ENCODE measurements at regions not wholly inside any gene's neighbourhood (a gene's known extent, or its start where the extent isn't known, plus 50 kb on each side); places are given as distances from the start of the nearest gene placed in this dataset.

- H3K27me3 ChIP-seq (ENCODE audit: control insufficient read depth, extremely low read depth, insufficient read depth, low read length) = no peaks in the 10 kb centered on the region
- dilution Hi-C loops (cut with MboI; ENCODE audit: extremely low pct_ligation_motif_present, low sequenced_read_pairs) = no loop called here
- H3K4me3 ChIP-seq (ENCODE audit: control insufficient read depth in 2 of 3, extremely low read depth in 1 of 3, insufficient read depth in 2 of 3, low read depth in 1 of 3, low read length in 3 of 3) = no peak overlapping the region
- no peaks in the 10 kb centered on the region for H4K20me1 ChIP-seq (ENCODE audit: control insufficient read depth, extremely low read depth, insufficient read depth, low read length)
- no peak overlapping the region for H3K4me2 ChIP-seq (ENCODE audit: control insufficient read depth, extremely low read depth, insufficient read depth, low read depth, low read length)
- H3K36me3 ChIP-seq (ENCODE audit: control insufficient read depth in 2 of 2, extremely low read depth in 1 of 2, insufficient read depth in 2 of 2, low read length in 2 of 2) = no peaks in the 10 kb centered on the region
- H3K27ac ChIP-seq (ENCODE audit: control insufficient read depth, insufficient read depth, low read length) = no peak overlapping the region
- H3K79me2 ChIP-seq (ENCODE audit: control insufficient read depth, insufficient read depth, low read length) = no peaks in the 10 kb centered on the region
- no peak overlapping the region for H3K9ac ChIP-seq (ENCODE audit: control insufficient read depth, extremely low read depth, insufficient read depth, low read length)
- DNase-seq (ENCODE audit: low read depth, low spot score) (no peak), FAIRE-seq (no peak)
- H2AFZ ChIP-seq (ENCODE audit: control insufficient read depth, low read length) = no peak overlapping the region
- no peaks in the 10 kb centered on the region for H3K9me3 ChIP-seq (ENCODE audit: control insufficient read depth, low read depth, low read length)
- TF ChIP-seq EZH2 (IDR thresholded peaks at IDR 0.05; ENCODE audit: low read length) (no peak), CTCF (optimal IDR thresholded peaks at IDR 0.05 in 1 of 3, IDR thresholded peaks at IDR 0.05 in 1 of 3, conservative IDR thresholded peaks at IDR 0.05 in 1 of 3; ENCODE audit: extremely low read depth in 1 of 3, insufficient read depth in 2 of 3, low read length in 3 of 3) (no peak)
- no peaks in the 10 kb centered on the region for H3K9me1 ChIP-seq (ENCODE audit: control insufficient read depth, extremely low read depth, insufficient read depth, low read length)
- no peaks in the 10 kb centered on the region for H3K4me1 ChIP-seq (ENCODE audit: control insufficient read depth, extremely low read depth, insufficient read depth, low read length)
Measured at GRCh38 chr17:52390422-52390821, 231.9 kb upstream of the CA10 start.

GRCh38 chr17:52389632-52390031, 231.1 kb upstream of the CA10 start:
- Histone ChIP-seq H3K9me1 (ENCODE audit: control insufficient read depth, extremely low read depth, insufficient read depth, low read length) (no peaks in the 10 kb centered on the region), H2AFZ (ENCODE audit: control insufficient read depth, low read length) (no peak overlapping the region), H4K20me1 (ENCODE audit: control insufficient read depth, extremely low read depth, insufficient read depth, low read length) (no peaks in the 10 kb centered on the region), H3K36me3 (ENCODE audit: control insufficient read depth in 2 of 2, extremely low read depth in 1 of 2, insufficient read depth in 2 of 2, low read length in 2 of 2) (no peaks in the 10 kb centered on the region), H3K9me3 (ENCODE audit: control insufficient read depth, low read depth, low read length) (no peaks in the 10 kb centered on the region), H3K9ac (ENCODE audit: control insufficient read depth, extremely low read depth, insufficient read depth, low read length) (no peak overlapping the region), H3K4me3 (ENCODE audit: control insufficient read depth in 2 of 3, extremely low read depth in 1 of 3, insufficient read depth in 2 of 3, low read depth in 1 of 3, low read length in 3 of 3) (no peak overlapping the region), H3K27ac (ENCODE audit: control insufficient read depth, insufficient read depth, low read length) (no peak overlapping the region), H3K4me1 (ENCODE audit: control insufficient read depth, extremely low read depth, insufficient read depth, low read length) (no peaks in the 10 kb centered on the region), H3K79me2 (ENCODE audit: control insufficient read depth, insufficient read depth, low read length) (no peaks in the 10 kb centered on the region), H3K27me3 (ENCODE audit: control insufficient read depth, extremely low read depth, insufficient read depth, low read length) (no peaks in the 10 kb centered on the region), H3K4me2 (ENCODE audit: control insufficient read depth, extremely low read depth, insufficient read depth, low read depth, low read length) (no peak overlapping the region)
- dilution Hi-C loops (cut with MboI; ENCODE audit: extremely low pct_ligation_motif_present, low sequenced_read_pairs) = no loop called here
- no peak for DNase-seq (ENCODE audit: low read depth, low spot score)
- TF ChIP-seq CTCF (optimal IDR thresholded peaks at IDR 0.05 in 1 of 3, IDR thresholded peaks at IDR 0.05 in 1 of 3, conservative IDR thresholded peaks at IDR 0.05 in 1 of 3; ENCODE audit: extremely low read depth in 1 of 3, insufficient read depth in 2 of 3, low read length in 3 of 3) (no peak), EZH2 (IDR thresholded peaks at IDR 0.05; ENCODE audit: low read length) (no peak)
- FAIRE-seq = no peak
